C4-2B (cell line): ENCODE measurements at regions not wholly inside any gene's neighbourhood (a gene's known extent, or its start where the extent isn't known, plus 50 kb on each side); places are given as distances from the start of the nearest gene placed in this dataset.

Experiments used
- H3K27ac ChIP-seq: fragments of 450-650 bp; 2 replicates; pipeline ENCODE4 v1.5.1; 2017
- CTCF ChIP-seq: fragments of 450-650 bp; conservative IDR thresholded peaks from 2 replicates; pipeline ENCODE4 v1.5.1; 2017; ENCODE audit warnings: mild to moderate bottlenecking
- ZFX ChIP-seq: fragments of 450-650 bp; IDR thresholded peaks from 2 replicates; pipeline ENCODE4 v1.6.1; 2017

GRCh38 chr2:2797797-2798196 is 466.7 kb upstream of the MYT1L start:
- no peak overlapping the region for H3K27ac ChIP-seq
- no peak for TF ChIP-seq CTCF
- no peak for TF ChIP-seq ZFX

GRCh38 chr2:2796207-2796606 is 465.1 kb upstream of the MYT1L start:
- no peak overlapping the region for H3K27ac ChIP-seq
- no peak for TF ChIP-seq CTCF
- no peak for TF ChIP-seq ZFX

GRCh38 chr2:2795438-2796091 is 464.5 kb upstream of the MYT1L start:
- no peak for TF ChIP-seq ZFX
- TF ChIP-seq CTCF: no peak

GRCh38 chr2:2793925-2794560 is 463.0 kb upstream of the MYT1L start:
- no peak overlapping the region for H3K27ac ChIP-seq

More at GRCh38 chr2:2795438-2796091, 464.5 kb upstream of the MYT1L start:
- H3K27ac ChIP-seq: no peak overlapping the region

GRCh38 chr2:2793514-2793913 is 462.4 kb upstream of the MYT1L start:
- TF ChIP-seq CTCF: no peak
- H3K27ac ChIP-seq: no peak overlapping the region

More at GRCh38 chr2:2793925-2794560, 463.0 kb upstream of the MYT1L start:
- TF ChIP-seq ZFX (no peak), CTCF (no peak)

- TF ChIP-seq CTCF (no peak), ZFX (no peak)
- no peak overlapping the region for H3K27ac ChIP-seq
These were observed 460.5 kb upstream of the MYT1L start for GRCh38 chr2:2791606-2792005.

GRCh38 chr2:2791031-2791430 is 460.0 kb upstream of the MYT1L start:
- H3K27ac ChIP-seq: no peak overlapping the region
- TF ChIP-seq ZFX (no peak), CTCF (no peak)
